Spleen (tissue), 11 donors: ENCODE measurements at regions not wholly inside any gene's neighbourhood (a gene's known extent, or its start where the extent isn't known, plus 50 kb on each side); places are given as distances from the start of the nearest gene placed in this dataset.

ENCODE experiments used
- DNase-seq: peaks from one replicate; pipeline ENCODE4 v3.0.0-alpha.2; 2020
- H3K27ac ChIP-seq, 8 donors: fragments of 200-600 bp; sonication (generic) in 7 of 8; 1 replicate in 4 of 8; 2 replicates in 4 of 8; pipeline versions ENCODE4 v1.5.0 to v1.8.0; 2016 to 2021; ENCODE audit warnings: inconsistent platforms in 4 of 8, mild to moderate bottlenecking in 4 of 8, moderate library complexity in 1 of 8
- H3K27me3 ChIP-seq, 7 donors: fragments of 200-600 bp; sonication (generic) in 6 of 7; replicated peaks in 1 of 7; 1 replicate in 4 of 7; 2 replicates in 3 of 7; pipeline versions ENCODE4 v1.5.0 to v1.8.0; 2016 to 2021; ENCODE audit warnings: inconsistent platforms in 3 of 7, mild to moderate bottlenecking in 1 of 7
- H3K36me3 ChIP-seq, 6 donors: fragments of 200-600 bp; sonication (generic) in 5 of 6; 1 replicate in 4 of 6; 2 replicates in 2 of 6; pipeline versions ENCODE4 v1.5.0 to v1.8.0; 2016 to 2021; ENCODE audit warnings: inconsistent platforms in 2 of 6
- H3K4me1 ChIP-seq, 6 donors: fragments of 200-600 bp; sonication (generic) in 5 of 6; 1 replicate in 3 of 6; 2 replicates in 3 of 6; pipeline versions ENCODE4 v1.5.0 to v1.8.0; 2016 to 2021; ENCODE audit warnings: inconsistent platforms in 3 of 6
- H3K4me3 ChIP-seq, 8 donors: fragments of 200-600 bp; sonication (generic) in 7 of 8; 1 replicate in 4 of 8; 2 replicates in 4 of 8; pipeline versions ENCODE4 v1.5.0 to v1.8.0; 2016 to 2021; ENCODE audit warnings: inconsistent platforms in 4 of 8, mild to moderate bottlenecking in 4 of 8, moderate library complexity in 2 of 8
- H3K9me3 ChIP-seq, 8 donors: fragments of 200-600 bp; sonication (generic) in 7 of 8; 1 replicate in 4 of 8; 2 replicates in 4 of 8; pipeline versions ENCODE4 v1.5.0 to v1.8.0; 2016 to 2021; ENCODE audit warnings: inconsistent platforms in 4 of 8
- POLR2A ChIP-seq, 3 donors: fragments of 450-650 bp; IDR thresholded peaks; one replicate each; pipeline ENCODE4 v1.5.1; 2017; ENCODE audit warnings: antibody characterized with exemption in 3 of 3, mild to moderate bottlenecking in 1 of 3
- POLR2AphosphoS5 ChIP-seq, 3 donors: sonication (generic); formaldehyde crosslinking; IDR thresholded peaks; one replicate each; pipeline ENCODE4 v1.5.1; 2017; ENCODE audit warnings: antibody characterized with exemption in 3 of 3
- WGBS, 5 donors: extraction: QIAGEN DNeasy Blood & Tissue Kit in 3 of 5; methylation state at CpG; one replicate each; pipeline versions ENCODE4 v1.1.5 to v1.1.7; 2013 to 2018; 5-methylcytosine and 5-hydroxymethylcytosine counted together
- intact Hi-C: fragments of 100-400 bp; cut with DNase I; formaldehyde crosslinking; loops from one replicate; pipeline ENCODE4 v1.15.0; 2023; ENCODE audit warnings: low total_unique reads
- TF ChIP-seq, protein P1 (sequence below), 11 experiments: fragments of 200-600 bp in 7 of 11; fragments of 450-650 bp in 4 of 11; sonication (generic) in 4 of 11; IDR thresholded peaks in 8 of 11; conservative IDR thresholded peaks in 3 of 11; 1 replicate in 7 of 11; 2 replicates in 4 of 11; pipeline versions ENCODE4 v1.4.0 to v1.8.0; 2016 to 2021; ENCODE audit warnings: antibody characterized with exemption in 11 of 11, inconsistent platforms in 4 of 11, mild to moderate bottlenecking in 1 of 11
- donor health status: healthy with polysubstance abuse.
- donor health status: DM: no; HTN: no; CAD: no; lungs with moderate emphysema.
- donor health status: DM: no; HTN: no; CAD: no.
- donor health status: Bipolar disorder and iron deficiency.
- donor health status: healthy.
- donor health status: DM: no; HTN: no; CAD: no.
- donor health status: DM: yes; HTN: yes; CAD: no.

DNA sequence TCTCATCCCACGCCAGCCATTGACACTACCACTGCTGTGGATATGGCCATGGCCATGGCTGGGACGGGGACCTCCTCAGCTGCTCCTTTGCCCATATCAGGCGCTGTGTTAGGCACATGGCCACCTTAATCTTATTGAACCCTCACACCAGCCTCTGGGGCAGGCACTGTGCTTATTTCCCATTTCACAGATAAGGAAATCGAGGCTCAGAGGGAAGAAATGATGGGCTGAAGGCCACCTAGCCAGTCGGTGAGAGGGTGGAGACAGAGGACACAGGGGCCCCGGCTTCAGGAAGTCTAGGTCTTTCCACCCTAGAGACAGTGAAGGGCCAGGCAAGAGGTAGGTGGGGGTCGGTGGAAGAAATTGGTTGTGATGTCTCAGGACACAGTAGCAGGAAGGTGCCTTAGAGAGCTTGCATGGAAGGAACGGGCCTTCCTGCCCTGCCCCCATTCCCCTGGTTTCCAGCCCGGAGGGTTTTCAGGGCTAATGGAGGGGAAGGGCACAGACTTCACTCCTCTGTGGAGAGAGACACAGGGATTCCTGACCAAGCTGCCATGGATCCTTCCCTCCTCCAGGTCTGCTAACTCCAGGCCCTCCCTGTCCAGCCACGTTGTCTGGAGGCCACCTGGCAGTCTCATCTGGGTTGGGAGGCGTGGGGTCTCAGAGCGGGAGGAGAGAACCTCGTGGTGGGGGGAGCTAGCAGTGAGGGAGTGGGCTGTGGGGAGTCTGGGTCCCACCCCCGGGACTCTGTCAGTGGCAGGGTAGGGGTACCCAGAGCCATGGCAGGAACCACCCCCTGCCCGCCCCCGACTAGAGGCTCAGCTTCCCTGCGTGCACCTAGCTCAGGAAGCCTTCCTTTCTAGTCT lies 120.4 kb downstream of the VEGFA start:
- WGBS, 5 donors: 68 to 76% (median 70%) methylated on average over 17 of the region's 17 CpGs
- intact Hi-C loops: no loop called here
- Histone ChIP-seq H3K9me3 (no peaks in the 10 kb centered on the region), H3K4me1 (no peaks in the 10 kb centered on the region), H3K27me3 (peaks cover 0 to 36% (median 6%) of the 10 kb centered on the region in 7 donors), H3K27ac (no peak overlapping the region), H3K4me3 (no peak overlapping the region), H3K36me3 (no peaks in the 10 kb centered on the region)
- TF ChIP-seq, protein P1, sequence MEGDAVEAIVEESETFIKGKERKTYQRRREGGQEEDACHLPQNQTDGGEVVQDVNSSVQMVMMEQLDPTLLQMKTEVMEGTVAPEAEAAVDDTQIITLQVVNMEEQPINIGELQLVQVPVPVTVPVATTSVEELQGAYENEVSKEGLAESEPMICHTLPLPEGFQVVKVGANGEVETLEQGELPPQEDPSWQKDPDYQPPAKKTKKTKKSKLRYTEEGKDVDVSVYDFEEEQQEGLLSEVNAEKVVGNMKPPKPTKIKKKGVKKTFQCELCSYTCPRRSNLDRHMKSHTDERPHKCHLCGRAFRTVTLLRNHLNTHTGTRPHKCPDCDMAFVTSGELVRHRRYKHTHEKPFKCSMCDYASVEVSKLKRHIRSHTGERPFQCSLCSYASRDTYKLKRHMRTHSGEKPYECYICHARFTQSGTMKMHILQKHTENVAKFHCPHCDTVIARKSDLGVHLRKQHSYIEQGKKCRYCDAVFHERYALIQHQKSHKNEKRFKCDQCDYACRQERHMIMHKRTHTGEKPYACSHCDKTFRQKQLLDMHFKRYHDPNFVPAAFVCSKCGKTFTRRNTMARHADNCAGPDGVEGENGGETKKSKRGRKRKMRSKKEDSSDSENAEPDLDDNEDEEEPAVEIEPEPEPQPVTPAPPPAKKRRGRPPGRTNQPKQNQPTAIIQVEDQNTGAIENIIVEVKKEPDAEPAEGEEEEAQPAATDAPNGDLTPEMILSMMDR (IDR thresholded peaks at IDR 0.05 in 8 of 11, conservative IDR thresholded peaks at IDR 0.05 in 3 of 11): no peak
- no peak for TF ChIP-seq POLR2AphosphoS5 (IDR thresholded peaks at IDR 0.05)
- TF ChIP-seq POLR2A (IDR thresholded peaks at IDR 0.05): no peak
- DNase-seq: peak; percentile 35

DNA sequence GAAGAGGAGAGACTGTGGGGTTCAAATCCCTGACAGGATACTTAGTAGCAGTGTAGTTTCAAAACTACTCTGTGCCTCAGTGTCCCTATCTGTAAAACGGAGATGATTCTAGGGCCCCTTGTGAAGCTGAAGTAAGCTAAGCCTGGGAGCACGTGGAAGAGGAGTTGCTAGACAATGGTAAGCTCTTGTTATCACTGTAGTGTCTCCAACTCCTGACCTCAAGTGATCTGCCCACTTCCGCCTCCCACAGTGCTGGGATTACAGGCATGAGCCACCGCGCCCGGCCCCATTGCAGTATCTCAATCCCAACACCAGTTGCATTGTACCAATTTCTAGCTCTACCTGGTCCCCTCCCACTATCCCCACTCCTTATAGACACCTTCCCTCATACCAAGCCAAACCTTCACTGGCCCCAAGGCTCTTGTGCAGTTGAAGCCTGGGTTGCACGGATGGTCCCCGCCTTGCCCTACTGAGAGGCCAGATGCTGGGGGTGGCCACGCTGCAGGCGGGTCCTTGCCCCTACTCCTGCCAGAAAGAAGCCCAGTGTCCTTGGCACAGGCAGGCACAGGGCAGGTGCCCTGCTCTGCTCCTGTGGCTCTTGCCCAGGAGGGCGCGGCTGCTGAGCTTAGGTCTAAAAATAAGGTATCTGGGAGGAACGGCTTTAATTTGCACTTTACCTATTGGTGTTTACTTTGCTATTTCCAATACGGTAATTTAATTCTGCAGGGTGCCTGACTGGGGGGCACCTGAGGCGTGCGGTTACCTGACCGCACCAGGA lies 118.1 kb downstream of the VEGFA start:
- no peaks in the 10 kb centered on the region for H3K36me3 ChIP-seq
- peaks cover 0 to 36% (median 6%) of the 10 kb centered on the region in 7 donors for H3K27me3 ChIP-seq
- WGBS, 5 donors: 88 to 96% (median 89%) methylated on average over 17 of the region's 17 CpGs

DNA sequence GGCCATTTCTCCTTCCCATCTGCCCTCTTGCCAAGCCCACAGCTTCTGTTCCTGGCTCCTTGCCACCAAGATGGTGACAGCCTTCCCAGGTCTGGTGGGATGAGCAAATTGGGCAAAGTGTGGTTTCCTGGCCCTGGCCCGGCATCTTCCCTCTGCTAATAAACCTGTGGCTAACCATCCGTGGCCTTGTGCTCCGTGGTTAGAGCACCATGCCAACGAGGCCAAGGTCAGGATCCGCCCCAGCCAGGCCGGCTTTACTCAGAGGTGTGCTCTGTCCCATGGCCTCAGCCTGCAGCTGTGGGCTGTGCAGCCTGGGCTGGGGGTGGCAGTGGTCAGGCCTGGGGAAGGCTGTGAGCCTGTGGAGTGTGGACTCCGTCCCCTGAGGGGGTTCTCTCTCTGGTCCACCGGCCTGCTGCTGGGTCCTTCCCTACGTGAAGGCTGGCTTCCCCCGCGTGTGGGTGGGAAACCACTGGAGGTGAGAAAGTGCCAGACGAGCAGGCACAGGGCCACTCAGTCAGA lies 117.4 kb downstream of the VEGFA start:
- Histone ChIP-seq H3K9me3 (no peaks in the 10 kb centered on the region), H3K27me3 (peaks cover 0 to 36% (median 6%) of the 10 kb centered on the region in 7 donors), H3K4me1 (peaks cover 0 to 16% (median 7%) of the 10 kb centered on the region in 6 donors), H3K4me3 (no peak overlapping the region), H3K36me3 (no peaks in the 10 kb centered on the region), H3K27ac (no peak overlapping the region)
- WGBS, 5 donors: 47 to 61% (median 52%) methylated on average over 7 to 12 of the region's 12 CpGs
- intact Hi-C loops: no loop called here
- DNase-seq: peak; percentile 67
- TF ChIP-seq POLR2A (IDR thresholded peaks at IDR 0.05) (no peak), POLR2AphosphoS5 (IDR thresholded peaks at IDR 0.05) (no peak)
- TF ChIP-seq, protein P1 (IDR thresholded peaks at IDR 0.05 in 8 of 11, conservative IDR thresholded peaks at IDR 0.05 in 3 of 11): no peak

More for the DNA sequence above, 118.1 kb downstream of the VEGFA start:
- H3K27ac ChIP-seq: no peak overlapping the region
- peaks cover 0 to 16% (median 7%) of the 10 kb centered on the region in 6 donors for H3K4me1 ChIP-seq
- peak; percentile 56 for DNase-seq
- no peak for TF ChIP-seq POLR2AphosphoS5 (IDR thresholded peaks at IDR 0.05)
- TF ChIP-seq, protein P1 (IDR thresholded peaks at IDR 0.05 in 8 of 11, conservative IDR thresholded peaks at IDR 0.05 in 3 of 11): no peak
- no peak for TF ChIP-seq POLR2A (IDR thresholded peaks at IDR 0.05)
- H3K4me3 ChIP-seq: no peak overlapping the region
- H3K9me3 ChIP-seq: no peaks in the 10 kb centered on the region
- intact Hi-C loops: no loop called here
